IMR-90 (cell line): ENCODE measurements at regions not wholly inside any gene's neighbourhood (a gene's known extent, or its start where the extent isn't known, plus 50 kb on each side); places are given as distances from the start of the nearest gene placed in this dataset.

Experiments
- ATAC-seq: fragments of 200-7000 bp; cut with Tn5 transposase; 2 replicates; pipeline ENCODE4 v1.9.1; 2020; ENCODE audit warnings: low read depth, mild to moderate bottlenecking, moderate library complexity
- BruUV-seq: library from RNA; stranded (reverse); fragments of 400-500 nt; replicated peaks from 2 replicates; lab custom pipeline; 2021; lab: Mats Ljungman, UMichigan
- CTCF ChIA-PET: fragments of 300-600 bp; formaldehyde crosslinking; extraction: SDS; loops from one replicate; lab custom pipeline; 2021; ENCODE audit warnings: antibody characterized with exemption; lab: Yijun Ruan, JAX
- POLR2A ChIA-PET: fragments of 300-600 bp; sonication (Branson Sonifier 250); formaldehyde crosslinking; loops from one replicate; lab custom pipeline; 2022; ENCODE audit warnings: antibody characterized with exemption; ENCODE audit not compliant: unreplicated experiment; lab: Charles Lee
- DNase-seq: peaks from one replicate; pipeline ENCODE4 v3.0.0; 2013
- H2AFZ ChIP-seq: replicated peaks from 2 replicates; pipeline ENCODE3; 2013; ENCODE audit warnings: low read length, mild to moderate bottlenecking; ENCODE audit not compliant: poor library complexity
- H2AK5ac ChIP-seq: 2 replicates; pipeline ENCODE4 v1.6.1; 2013; ENCODE audit warnings: low read depth, low read length, inconsistent platforms
- H2AK9ac ChIP-seq: replicated peaks from 2 replicates; pipeline ENCODE3; 2013; ENCODE audit warnings: mild to moderate bottlenecking, low read depth, low read length, moderate library complexity; ENCODE audit not compliant: poor library complexity
- H2BK120ac ChIP-seq: 2 replicates; pipeline ENCODE4 v1.6.1; 2013; ENCODE audit warnings: low read depth, low read length, inconsistent platforms
- H2BK15ac ChIP-seq: 3 replicates; pipeline ENCODE4 v1.6.1; 2013; ENCODE audit warnings: low read depth, low read length, inconsistent platforms
- H2BK20ac ChIP-seq: 2 replicates; pipeline ENCODE4 v1.6.1; 2013; ENCODE audit warnings: low read depth, mild to moderate bottlenecking, inconsistent platforms, low read length, moderate library complexity
- H2BK5ac ChIP-seq: 2 replicates; pipeline ENCODE4 v1.6.1; 2013; ENCODE audit warnings: mild to moderate bottlenecking, low read depth, low read length, inconsistent platforms; ENCODE audit not compliant: poor library complexity, severe bottlenecking
- H3K14ac ChIP-seq: replicated peaks from 2 replicates; pipeline ENCODE4 v1.6.1; 2013; ENCODE audit warnings: low read depth, low read length, inconsistent platforms
- H3K18ac ChIP-seq: 2 replicates; pipeline ENCODE4 v1.6.1; 2013; ENCODE audit warnings: low read depth, low read length, control low read depth
- H3K23ac ChIP-seq: 2 replicates; pipeline ENCODE4 v1.6.1; 2013; ENCODE audit warnings: low read depth, low read length, inconsistent platforms
- H3K27ac ChIP-seq: 2 replicates; pipeline ENCODE4 v1.5.1; 2013; ENCODE audit warnings: mild to moderate bottlenecking, control low read depth, low read length; ENCODE audit not compliant: insufficient read depth
- H3K27me3 ChIP-seq: 2 replicates; pipeline ENCODE4 v1.6.1; 2013; ENCODE audit warnings: low read length; ENCODE audit not compliant: control insufficient read depth, insufficient read depth
- H3K36me3 ChIP-seq: 2 replicates; pipeline ENCODE4 v1.6.1; 2013; ENCODE audit warnings: low read length, mixed read lengths; ENCODE audit not compliant: control insufficient read depth, insufficient read depth
- H3K4ac ChIP-seq: 2 replicates; pipeline ENCODE4 v1.6.1; 2013; ENCODE audit warnings: low read depth, low read length, inconsistent platforms
- H3K4me1 ChIP-seq: 2 replicates; pipeline ENCODE4 v1.6.1; 2013; ENCODE audit warnings: low read length, mixed read lengths; ENCODE audit not compliant: control insufficient read depth, insufficient read depth
- H3K4me2 ChIP-seq: 2 replicates; pipeline ENCODE4 v1.6.1; 2013; ENCODE audit warnings: low read depth, mild to moderate bottlenecking, control low read depth, low read length, moderate library complexity
- H3K4me3 ChIP-seq: 2 replicates; pipeline ENCODE4 v1.5.1; 2013; ENCODE audit warnings: low read depth, mild to moderate bottlenecking, control low read depth, low read length, moderate library complexity; ENCODE audit not compliant: insufficient read depth
- H3K56ac ChIP-seq: 2 replicates; pipeline ENCODE4 v1.6.1; 2013; ENCODE audit warnings: low read length, inconsistent platforms; ENCODE audit not compliant: insufficient read depth; ENCODE audit errors: extremely low read depth
- H3K79me1 ChIP-seq, 2 experiments: 2 replicates each; pipeline ENCODE4 v1.6.1; 2013; ENCODE audit warnings: low read length in 2 of 2, inconsistent platforms in 1 of 2, low read depth in 1 of 2
- H3K9ac ChIP-seq: 2 replicates; pipeline ENCODE4 v1.6.1; 2013; ENCODE audit warnings: low read depth, low read length, control low read depth
- H3K9me1 ChIP-seq: 2 replicates; pipeline ENCODE4 v1.6.1; 2013; ENCODE audit warnings: low read length, inconsistent platforms; ENCODE audit not compliant: insufficient read depth
- H3K9me3 ChIP-seq: 2 replicates; pipeline ENCODE4 v1.6.1; 2013; ENCODE audit warnings: low read length; ENCODE audit not compliant: control insufficient read depth, insufficient read depth
- H4K20me1 ChIP-seq: 2 replicates; pipeline ENCODE4 v1.6.1; 2013; ENCODE audit warnings: low read length, inconsistent platforms; ENCODE audit not compliant: insufficient read depth
- H4K5ac ChIP-seq: 2 replicates; pipeline ENCODE4 v1.6.1; 2013; ENCODE audit warnings: mild to moderate bottlenecking, low read depth, low read length, control low read depth
- H4K8ac ChIP-seq, 2 experiments: 2 replicates each; pipeline ENCODE4 v1.6.1; 2013; ENCODE audit warnings: low read depth in 2 of 2, low read length in 2 of 2, control low read depth in 1 of 2, inconsistent platforms in 1 of 2
- H4K91ac ChIP-seq: 2 replicates; pipeline ENCODE4 v1.6.1; 2013; ENCODE audit warnings: low read depth, low read length, inconsistent platforms; ENCODE audit not compliant: insufficient read depth
- CEBPB ChIP-seq: IDR thresholded peaks from 2 replicates; pipeline ENCODE4 v1.6.1; 2012; ENCODE audit warnings: low read depth, low read length, improper control_type of control experiment
- FOS ChIP-seq: fragments of 150-350 bp; IDR thresholded peaks from 2 replicates; pipeline ENCODE4 v1.6.1; 2016; ENCODE audit warnings: low read depth, low read length
- MAZ ChIP-seq: IDR thresholded peaks from 2 replicates; pipeline ENCODE4 v1.6.1; 2012; ENCODE audit warnings: low read depth, mild to moderate bottlenecking, low read length, improper control_type of control experiment, moderate library complexity, borderline replicate concordance
- WGBS, 2 experiments: methylation state at CpG; one replicate each; pipeline versions ENCODE4 v1.1.5 to v1.1.7; 2013; ENCODE audit warnings: missing lambda C conversion rate in 2 of 2; ENCODE audit not compliant: insufficient read length in 1 of 2; ENCODE audit errors: extremely low coverage in 2 of 2; 5-methylcytosine and 5-hydroxymethylcytosine counted together
- dilution Hi-C: fragments of 300-500 bp; cut with HindIII; formaldehyde crosslinking; loops from one replicate; pipeline ENCODE4 v1.14.3; 2018; ENCODE audit warnings: low sequenced_read_pairs; ENCODE audit not compliant: unreplicated experiment
- in situ Hi-C: fragments of 300-500 bp; cut with MboI; formaldehyde crosslinking; loops from 3 replicates; pipeline ENCODE4 v1.14.3; 2019; ENCODE audit warnings: low sequenced_read_pairs, inconsistent platforms, mixed read lengths
- intact Hi-C: fragments of 100-400 bp; cut with micrococcal nuclease; formaldehyde crosslinking; loops from 2 replicates; pipeline ENCODE4 v1.10.0; 2022
- TF ChIP-seq, protein P1 (sequence below): fragments of 150-350 bp; IDR thresholded peaks from 2 replicates; pipeline ENCODE4 v1.6.1; 2017; ENCODE audit warnings: mild to moderate bottlenecking, antibody characterized with exemption, low read length, low read depth

DNA sequence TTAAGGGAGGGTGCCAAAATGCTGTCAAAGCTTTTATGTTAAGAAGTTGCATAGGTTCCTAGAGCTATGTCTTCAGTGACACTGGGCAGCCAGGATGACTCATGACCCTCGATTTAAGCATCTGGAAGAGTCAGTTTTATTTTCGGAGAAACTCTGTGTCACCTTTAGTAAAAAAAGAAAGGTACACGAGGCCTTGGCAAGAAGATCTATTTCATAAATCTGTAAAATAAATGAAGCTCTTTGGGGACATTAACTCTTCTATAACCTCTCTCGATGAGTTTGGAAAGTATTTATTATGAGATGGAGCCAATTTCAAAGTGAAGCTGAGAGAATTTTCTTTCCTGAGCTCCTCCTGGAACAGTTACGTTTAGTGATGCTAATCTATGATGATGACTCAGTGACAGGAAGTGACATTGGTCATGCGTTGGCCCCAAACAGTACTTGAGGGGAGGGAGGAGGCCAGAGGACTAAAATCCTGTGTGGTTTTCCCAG lies 156.5 kb downstream of the HLX start:
- H4K20me1 ChIP-seq: no peaks in the 10 kb centered on the region
- H2AK5ac ChIP-seq: no peak overlapping the region
- no peaks in the 10 kb centered on the region for H3K9me3 ChIP-seq
- no peak overlapping the region for H3K9ac ChIP-seq
- intact Hi-C loops: no loop called here
- H4K8ac ChIP-seq: 0 out of 4 replicates have a peak overlapping the region, but pooled peaks have one; percentile 1 to 11
- no peak overlapping the region; the same call in 1 of the 2 replicates for H3K23ac ChIP-seq
- H2AK9ac ChIP-seq: no peak overlapping the region
- H2BK15ac ChIP-seq: peak overlapping the region; percentile 7; the same call in 1 of the 3 replicates
- no peak overlapping the region for H4K5ac ChIP-seq
- ATAC-seq (peak; percentile 37; the same call in 1 of the 2 replicates), DNase-seq (peak; percentile 74)
- no peak overlapping the region for H2AFZ ChIP-seq
- no peak overlapping the region for H3K14ac ChIP-seq
- H2BK5ac ChIP-seq: no peak overlapping the region
- H3K18ac ChIP-seq: no peak overlapping the region
- no peaks in the 10 kb centered on the region for H3K79me1 ChIP-seq
- H3K56ac ChIP-seq: no peak overlapping the region
- H2BK20ac ChIP-seq: peak overlapping the region; percentile 40
- peak overlapping the region; percentile 2; the same call in 1 of the 2 replicates for H3K4ac ChIP-seq
- no peak overlapping the region for H3K27ac ChIP-seq
- in situ Hi-C loops: no loop called here
- BruUV-seq: no TSS peak
- no peak overlapping the region for H4K91ac ChIP-seq
- CTCF ChIA-PET: interaction anchor here (0.7 to 1.2 kb wide), 2 partner anchors 14 to 29 kb away, joined by 3 read pairs; no protein-coding TSS in a partner anchor
- POLR2A ChIA-PET: no interaction called here
- H3K36me3 ChIP-seq: no peaks in the 10 kb centered on the region
- H3K4me2 ChIP-seq: no peak overlapping the region; the same call in 1 of the 2 replicates
- no CpG with 5 or more reads among the region's 6 CpGs for WGBS, 2 experiments
- H2BK120ac ChIP-seq: peak overlapping the region; percentile 4; the same call in 1 of the 2 replicates
- H3K27me3 ChIP-seq: no peaks in the 10 kb centered on the region
- dilution Hi-C loops: no loop called here
- no peaks in the 10 kb centered on the region; the same call in 1 of the 2 replicates for H3K4me1 ChIP-seq
- H3K4me3 ChIP-seq: no peak overlapping the region
- TF ChIP-seq FOS: 0 out of 2 replicates have a peak, but pooled peaks have one; percentile 19
- TF ChIP-seq CEBPB: 0 out of 2 replicates have a peak, but pooled peaks have one; percentile 6
- TF ChIP-seq MAZ: no peak
- TF ChIP-seq, protein P1, sequence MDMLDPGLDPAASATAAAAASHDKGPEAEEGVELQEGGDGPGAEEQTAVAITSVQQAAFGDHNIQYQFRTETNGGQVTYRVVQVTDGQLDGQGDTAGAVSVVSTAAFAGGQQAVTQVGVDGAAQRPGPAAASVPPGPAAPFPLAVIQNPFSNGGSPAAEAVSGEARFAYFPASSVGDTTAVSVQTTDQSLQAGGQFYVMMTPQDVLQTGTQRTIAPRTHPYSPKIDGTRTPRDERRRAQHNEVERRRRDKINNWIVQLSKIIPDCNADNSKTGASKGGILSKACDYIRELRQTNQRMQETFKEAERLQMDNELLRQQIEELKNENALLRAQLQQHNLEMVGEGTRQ: no peak
- peaks cover 7% of the 10 kb centered on the region; the same call in 1 of the 2 replicates for H3K9me1 ChIP-seq
